GM13976 (cell line): ENCODE measurements at regions not wholly inside any gene's neighbourhood (a gene's known extent, or its start where the extent isn't known, plus 50 kb on each side); places are given as distances from the start of the nearest gene placed in this dataset.

ENCODE experiments used
- DNase-seq: peaks from one replicate; pipeline ENCODE4 v3.0.0; 2012; ENCODE audit warnings: low spot score
- CTCF ChIP-seq: IDR thresholded peaks from 2 replicates; pipeline ENCODE4 v1.5.1; 2012; ENCODE audit warnings: borderline replicate concordance, mild to moderate bottlenecking; ENCODE audit not compliant: insufficient read depth; ENCODE audit errors: extremely low read depth, missing control alignments, control extremely low read depth
- in situ Hi-C: fragments of 300-500 bp; cut with MboI; formaldehyde crosslinking; loops from one replicate; pipeline ENCODE4 v1.12.0; 2022; ENCODE audit warnings: low sequenced_read_pairs, mixed read lengths, inconsistent platforms; ENCODE audit not compliant: unreplicated experiment

DNA sequence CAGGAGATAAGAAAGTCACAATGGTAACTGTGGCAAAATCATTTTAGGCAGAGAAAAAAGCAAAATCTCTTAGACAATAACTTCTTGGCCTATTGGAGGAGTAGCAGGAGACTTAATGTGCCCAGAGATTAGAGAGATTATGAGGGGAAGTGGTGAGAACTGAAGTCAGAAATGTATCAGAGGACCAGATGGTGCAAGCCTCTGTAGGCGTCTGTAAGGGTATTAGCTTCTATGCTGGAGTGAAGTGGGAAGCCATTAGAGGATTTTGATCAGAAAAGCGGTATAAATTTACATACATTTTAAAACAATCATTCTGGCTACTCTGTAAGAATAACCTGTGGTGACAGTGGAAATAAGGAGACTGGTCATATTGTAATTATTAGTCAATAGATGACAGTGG lies 236.7 kb downstream of the FAT4 start:
- TF ChIP-seq CTCF, result no peak
- DNase-seq, result no peak
- in situ Hi-C loops, result no loop called here

DNA sequence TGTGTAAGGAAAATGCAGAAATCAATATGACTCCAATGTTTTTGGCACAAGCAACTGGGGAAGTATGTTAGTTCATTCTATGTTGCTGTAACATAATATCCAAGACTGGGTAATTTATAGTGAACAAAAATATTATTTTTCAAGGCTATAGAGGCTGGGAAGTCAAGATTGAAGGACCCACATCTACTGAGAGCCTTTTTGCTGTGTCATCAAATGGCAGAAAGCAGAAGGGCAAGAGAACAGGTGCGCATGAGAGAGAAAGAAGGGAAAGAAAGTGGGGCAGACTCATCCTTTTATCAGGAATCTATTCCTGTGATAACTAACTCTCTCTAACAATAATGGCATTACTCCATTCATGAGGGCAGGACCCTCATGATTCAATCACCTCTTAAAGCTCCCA lies 237.2 kb downstream of the FAT4 start:
- DNase-seq, result no peak
- in situ Hi-C loops, result no loop called here
- TF ChIP-seq CTCF, result no peak

DNA sequence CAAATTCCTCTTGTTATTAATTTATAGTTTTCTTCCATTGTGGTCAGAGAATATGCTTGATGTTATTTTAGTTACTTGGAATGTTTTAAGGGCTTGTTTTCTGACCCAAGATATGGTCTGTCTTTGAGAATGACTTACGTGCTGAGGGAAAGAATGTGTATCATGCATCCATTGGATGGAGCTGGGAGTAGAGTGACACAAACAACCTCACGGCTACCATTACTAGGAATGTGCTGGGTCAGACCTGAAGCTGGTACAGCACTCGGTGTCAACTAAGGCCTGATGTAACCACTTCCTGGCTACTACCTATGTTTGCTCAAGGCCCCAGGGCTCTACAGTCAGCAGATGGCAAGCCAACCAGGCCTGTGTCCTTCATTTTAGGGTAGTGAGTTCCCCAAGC lies 257.8 kb downstream of the FAT4 start:
- no peak for TF ChIP-seq CTCF
- in situ Hi-C loops, result no loop called here
- DNase-seq, result no peak

- no peak for DNase-seq
- in situ Hi-C loops, result no loop called here
- no peak for TF ChIP-seq CTCF
Observed at GRCh38 chr4:125573368-125573767, 258.6 kb downstream of the FAT4 start.

DNA sequence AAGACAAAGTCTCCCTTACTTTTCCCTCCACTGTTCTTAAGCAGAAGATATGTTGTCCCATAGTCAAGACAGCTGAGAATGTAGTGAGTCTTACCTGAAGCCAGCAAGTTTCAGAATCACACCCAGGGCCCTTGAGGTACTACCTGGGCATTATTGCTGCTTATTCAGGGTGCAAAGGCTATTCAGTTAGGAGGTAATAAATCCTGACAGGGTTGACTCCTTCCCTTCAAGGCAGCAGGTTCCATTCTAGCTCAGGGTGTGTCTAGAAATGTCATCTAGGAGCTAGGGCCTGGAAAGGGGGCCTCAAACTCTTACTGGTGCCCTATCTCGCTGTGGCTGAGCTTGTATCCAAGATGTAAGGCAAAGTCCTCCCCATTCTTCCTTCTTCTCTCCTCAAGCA lies 259.0 kb downstream of the FAT4 start:
- in situ Hi-C loops, result no loop called here
- DNase-seq, result no peak
- no peak for TF ChIP-seq CTCF

GRCh38 chr4:125582302-125582701 lies 267.5 kb downstream of the FAT4 start:
- TF ChIP-seq CTCF, result no peak
- no peak for DNase-seq
- in situ Hi-C loops, result no loop called here

GRCh38 chr4:125590158-125590557 lies 275.4 kb downstream of the FAT4 start:
- in situ Hi-C loops, result no loop called here
- TF ChIP-seq CTCF, result no peak
- DNase-seq, result no peak
